ENCODE measurements at regions not wholly inside any gene's neighbourhood (a gene's known extent, or its start where the extent isn't known, plus 50 kb on each side); places are given as distances from the start of the nearest gene placed in this dataset.
"Not testable (repeated sequence)": the region's sequence is repeated elsewhere in the genome, so short reads cannot be mapped to it uniquely, and the experiment has no call there.

GRCh38 chr2:37802899-37803379 is 122.1 kb upstream of the RMDN2 start:
- DNase-seq (ENCODE audit: low read depth in 1 of 2, low spot score in 1 of 2), result no peak

GRCh38 chr2:37806004-37806403 is 119.1 kb upstream of the RMDN2 start:
- not testable (repeated sequence) for DNase-seq (ENCODE audit: low read depth in 1 of 2, low spot score in 1 of 2)

GRCh38 chr2:37809525-37809924 is 115.6 kb upstream of the RMDN2 start:
- DNase-seq (ENCODE audit: low read depth in 1 of 2, low spot score in 1 of 2), result no peak

- no peak for DNase-seq (ENCODE audit: low read depth in 1 of 2, low spot score in 1 of 2)
Measured at GRCh38 chr2:37809931-37810570, 115.0 kb upstream of the RMDN2 start.

- no peak for DNase-seq (ENCODE audit: low read depth in 1 of 2, low spot score in 1 of 2)
Measured at GRCh38 chr2:37812414-37812813, 112.7 kb upstream of the RMDN2 start.

GRCh38 chr2:37812941-37813730 is 112.0 kb upstream of the RMDN2 start:
- no peak for DNase-seq (ENCODE audit: low read depth in 1 of 2, low spot score in 1 of 2)

GRCh38 chr2:37816036-37816435 is 109.1 kb upstream of the RMDN2 start:
- DNase-seq (ENCODE audit: low read depth in 1 of 2, low spot score in 1 of 2), result no peak

GRCh38 chr2:37816686-37817085 is 108.4 kb upstream of the RMDN2 start:
- no peak for DNase-seq (ENCODE audit: low read depth in 1 of 2, low spot score in 1 of 2)

GRCh38 chr2:37819186-37819585 is 105.9 kb upstream of the RMDN2 start:
- no peak for DNase-seq (ENCODE audit: low read depth in 1 of 2, low spot score in 1 of 2)

- DNase-seq (ENCODE audit: low read depth in 1 of 2, low spot score in 1 of 2), result no peak
Measured at GRCh38 chr2:37820471-37820986, 104.6 kb upstream of the RMDN2 start.

GRCh38 chr2:37825586-37825985 is 99.5 kb upstream of the RMDN2 start:
- DNase-seq (ENCODE audit: low read depth in 1 of 2, low spot score in 1 of 2), result no peak

GRCh38 chr2:37826611-37827010 is 98.5 kb upstream of the RMDN2 start:
- no peak for DNase-seq (ENCODE audit: low read depth in 1 of 2, low spot score in 1 of 2)

GRCh38 chr2:37827455-37827854 is 97.6 kb upstream of the RMDN2 start:
- DNase-seq (ENCODE audit: low read depth in 1 of 2, low spot score in 1 of 2), result no peak

GRCh38 chr2:37827911-37828511 is 97.1 kb upstream of the RMDN2 start:
- DNase-seq (ENCODE audit: low read depth in 1 of 2, low spot score in 1 of 2), result no peak

GRCh38 chr2:37829202-37829601 is 95.9 kb upstream of the RMDN2 start:
- no peak for DNase-seq (ENCODE audit: low read depth in 1 of 2, low spot score in 1 of 2)

GRCh38 chr2:37829616-37830395 is 95.3 kb upstream of the RMDN2 start:
- no peak for DNase-seq (ENCODE audit: low read depth in 1 of 2, low spot score in 1 of 2)

- no peak for DNase-seq (ENCODE audit: low read depth in 1 of 2, low spot score in 1 of 2)
Measured at GRCh38 chr2:37830636-37831035, 94.5 kb upstream of the RMDN2 start.

- no peak for DNase-seq (ENCODE audit: low read depth in 1 of 2, low spot score in 1 of 2)
Measured at GRCh38 chr2:37831081-37831780, 93.9 kb upstream of the RMDN2 start.

GRCh38 chr2:37832590-37833197 is 92.4 kb upstream of the RMDN2 start:
- DNase-seq (ENCODE audit: low read depth in 1 of 2, low spot score in 1 of 2), result peak; percentile 56 to 76

GRCh38 chr2:37833423-37833822 is 91.7 kb upstream of the RMDN2 start:
- DNase-seq (ENCODE audit: low read depth in 1 of 2, low spot score in 1 of 2), result peak in 1 of 2 donors; percentile 25

All from activated CD4-positive, alpha-beta T cell treated with anti-CD3 and anti-CD28 coated beads, Interleukin-2, amount 50 U/mL, for 24 hours (primary cell).